Rectal smooth muscle tissue (tissue), 1 donor: ENCODE measurements at regions not wholly inside any gene's neighbourhood (a gene's known extent, or its start where the extent isn't known, plus 50 kb on each side); places are given as distances from the start of the nearest gene placed in this dataset.

Source experiments
- H3K27ac ChIP-seq: one replicate; pipeline ENCODE4 v1.7.0; 2013; ENCODE audit warnings: low read depth, low read length, inconsistent platforms
- H3K27me3 ChIP-seq: one replicate; pipeline ENCODE4 v1.7.0; 2013; ENCODE audit warnings: low read length; ENCODE audit not compliant: control insufficient read depth, insufficient read depth
- H3K36me3 ChIP-seq: one replicate; pipeline ENCODE4 v1.7.0; 2013; ENCODE audit warnings: low read length; ENCODE audit not compliant: control insufficient read depth, insufficient read depth
- H3K4me1 ChIP-seq: one replicate; pipeline ENCODE4 v1.7.0; 2013; ENCODE audit warnings: low read length; ENCODE audit not compliant: control insufficient read depth, insufficient read depth
- H3K4me3 ChIP-seq: one replicate; pipeline ENCODE4 v1.7.0; 2013; ENCODE audit warnings: low read length
- H3K9ac ChIP-seq: one replicate; pipeline ENCODE4 v1.7.0; 2013; ENCODE audit warnings: low read length

DNA sequence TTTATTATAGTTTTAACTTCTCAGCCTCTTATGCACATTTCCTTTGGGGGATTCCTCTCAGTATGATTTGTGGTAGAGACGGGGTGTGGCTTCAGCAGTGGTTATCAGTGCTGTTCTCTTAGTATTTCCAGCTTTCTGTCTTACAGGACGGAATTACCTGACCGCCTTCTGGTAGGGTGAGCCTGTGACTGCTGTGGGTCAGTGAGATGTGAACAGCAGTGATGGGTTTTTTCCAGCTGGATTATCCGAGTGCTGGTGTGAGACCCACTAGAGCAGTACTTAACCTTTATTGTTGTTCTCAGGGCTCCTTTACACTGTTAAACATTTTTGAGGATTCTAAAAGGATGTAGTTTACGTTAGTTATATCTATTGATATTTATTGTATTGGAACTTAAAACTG is 135.2 kb downstream of the SLIT2 start:
- Histone ChIP-seq H3K4me1 (peaks cover 3% of the 10 kb centered on the region), H3K9ac (no peak overlapping the region), H3K4me3 (no peak overlapping the region), H3K36me3 (no peaks in the 10 kb centered on the region), H3K27me3 (no peaks in the 10 kb centered on the region), H3K27ac (no peak overlapping the region)

DNA sequence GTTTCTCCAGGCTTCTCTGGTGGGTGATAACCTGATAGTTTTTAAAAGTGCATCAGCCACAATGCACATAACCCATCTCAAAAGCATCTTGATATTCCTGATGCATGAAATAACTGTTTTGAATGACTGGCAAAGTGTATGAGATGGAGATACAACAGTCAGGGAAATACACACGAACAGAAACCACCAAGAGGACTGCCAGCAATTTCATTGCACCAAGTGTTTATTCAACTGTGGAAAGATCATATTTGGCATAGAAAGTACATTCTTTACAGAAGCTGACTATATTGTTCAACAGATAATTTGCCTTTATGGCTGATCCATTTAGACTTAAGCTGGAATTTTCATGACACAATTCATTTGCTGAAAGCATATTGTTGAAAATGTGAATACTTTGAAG is 139.5 kb downstream of the SLIT2 start:
- H3K9ac ChIP-seq: no peak overlapping the region
- H3K36me3 ChIP-seq: no peaks in the 10 kb centered on the region
- H3K4me1 ChIP-seq: peaks cover 3% of the 10 kb centered on the region
- no peak overlapping the region for H3K4me3 ChIP-seq
- no peaks in the 10 kb centered on the region for H3K27me3 ChIP-seq
- H3K27ac ChIP-seq: no peak overlapping the region

- no peak overlapping the region for H3K4me3 ChIP-seq
- no peaks in the 10 kb centered on the region for H3K27me3 ChIP-seq
- no peak overlapping the region for H3K9ac ChIP-seq
These were observed 140.2 kb downstream of the SLIT2 start for GRCh38 chr4:20391912-20392311.

DNA sequence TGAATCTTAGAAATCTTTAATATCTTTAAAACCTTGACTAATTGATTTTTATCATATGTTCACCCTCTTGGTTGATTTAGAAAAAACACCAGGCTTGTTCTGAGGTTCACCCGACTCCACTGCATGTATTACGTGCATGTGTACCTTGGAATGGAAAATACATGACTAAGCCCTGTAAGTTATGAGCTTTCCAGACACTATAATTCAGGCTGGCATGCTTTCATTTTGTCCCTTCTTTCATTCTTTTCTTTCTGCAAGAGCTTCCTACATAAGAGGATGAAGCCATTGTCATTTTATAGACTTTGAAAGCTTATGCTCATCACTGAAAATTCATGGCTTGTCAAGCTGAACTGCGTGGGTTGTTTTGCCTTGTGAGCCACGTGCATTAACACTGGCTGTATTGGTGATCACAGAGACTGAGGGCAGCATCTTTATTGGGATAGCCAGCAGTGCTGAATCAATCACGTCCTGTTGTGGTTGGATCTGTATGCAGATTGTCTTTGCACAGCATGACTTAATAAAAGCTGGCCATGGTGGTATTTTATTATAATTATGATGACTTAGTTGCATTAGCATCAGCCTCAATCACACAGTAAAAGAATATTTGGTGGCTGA is 141.9 kb downstream of the SLIT2 start:
- Histone ChIP-seq H3K9ac (no peak overlapping the region), H3K4me1 (peaks cover 3% of the 10 kb centered on the region), H3K27ac (no peak overlapping the region), H3K4me3 (no peak overlapping the region), H3K36me3 (no peaks in the 10 kb centered on the region), H3K27me3 (no peaks in the 10 kb centered on the region)

More at GRCh38 chr4:20391912-20392311, 140.2 kb downstream of the SLIT2 start:
- no peak overlapping the region for H3K27ac ChIP-seq
- no peaks in the 10 kb centered on the region for H3K36me3 ChIP-seq
- H3K4me1 ChIP-seq: peaks cover 3% of the 10 kb centered on the region

GRCh38 chr4:20394512-20394911 is 142.8 kb downstream of the SLIT2 start:
- Histone ChIP-seq H3K9ac (no peak overlapping the region), H3K27me3 (no peaks in the 10 kb centered on the region), H3K27ac (no peak overlapping the region), H3K4me3 (no peak overlapping the region), H3K36me3 (no peaks in the 10 kb centered on the region), H3K4me1 (peaks cover 3% of the 10 kb centered on the region)

DNA sequence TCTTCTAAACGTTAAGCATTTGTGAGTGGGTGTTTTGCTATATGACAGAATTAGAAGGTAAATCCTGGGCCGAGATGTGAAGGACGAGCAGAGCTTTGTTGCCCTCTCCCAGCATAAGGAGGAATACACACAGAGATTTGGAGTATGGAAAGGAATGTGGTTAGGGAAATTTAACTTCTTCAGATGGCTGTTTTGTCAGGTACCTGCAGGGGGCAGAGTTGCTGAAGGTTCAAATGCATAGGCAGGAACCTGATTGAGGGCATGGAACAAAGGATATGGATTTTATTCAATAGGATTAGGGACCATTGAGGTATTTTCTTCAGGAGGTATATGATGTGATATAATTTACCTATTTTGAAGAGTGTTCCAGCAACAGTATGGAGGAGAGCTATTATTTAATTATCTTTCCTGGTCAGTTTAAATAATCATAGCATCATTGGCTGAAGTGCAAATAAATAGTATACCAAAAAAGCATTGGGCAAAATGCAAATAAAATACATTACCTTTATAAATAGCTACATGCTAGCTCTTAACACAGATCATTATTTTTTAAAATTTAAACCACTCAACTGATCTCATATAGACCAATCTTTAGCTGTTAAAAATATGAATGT is 143.6 kb downstream of the SLIT2 start:
- Histone ChIP-seq H3K27ac (no peak overlapping the region), H3K4me3 (no peak overlapping the region), H3K4me1 (peaks cover 3% of the 10 kb centered on the region), H3K9ac (no peak overlapping the region), H3K27me3 (no peaks in the 10 kb centered on the region), H3K36me3 (no peaks in the 10 kb centered on the region)

DNA sequence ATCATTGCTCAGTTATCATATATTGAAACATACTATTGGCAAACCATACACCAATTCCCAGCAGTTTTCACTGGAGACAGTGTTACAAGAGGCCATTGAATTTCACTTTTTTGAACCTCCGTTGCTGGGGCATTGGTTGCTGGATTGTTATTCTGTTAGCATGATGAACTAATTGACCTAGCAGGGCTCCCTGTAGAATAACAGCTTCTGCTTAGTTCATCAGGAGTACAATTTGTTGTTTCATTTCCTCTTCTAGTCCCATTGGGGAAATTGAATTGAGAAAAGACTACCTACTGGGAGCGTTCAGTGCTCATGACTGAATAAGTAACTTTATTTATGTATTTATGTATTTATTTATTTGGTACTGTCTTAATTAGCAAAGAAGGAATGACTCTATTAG is 151.6 kb downstream of the SLIT2 start:
- no peak overlapping the region for H3K9ac ChIP-seq
- no peak overlapping the region for H3K27ac ChIP-seq
- H3K4me3 ChIP-seq: no peak overlapping the region
- no peaks in the 10 kb centered on the region for H3K36me3 ChIP-seq
- no peaks in the 10 kb centered on the region for H3K27me3 ChIP-seq
- no peaks in the 10 kb centered on the region for H3K4me1 ChIP-seq

DNA sequence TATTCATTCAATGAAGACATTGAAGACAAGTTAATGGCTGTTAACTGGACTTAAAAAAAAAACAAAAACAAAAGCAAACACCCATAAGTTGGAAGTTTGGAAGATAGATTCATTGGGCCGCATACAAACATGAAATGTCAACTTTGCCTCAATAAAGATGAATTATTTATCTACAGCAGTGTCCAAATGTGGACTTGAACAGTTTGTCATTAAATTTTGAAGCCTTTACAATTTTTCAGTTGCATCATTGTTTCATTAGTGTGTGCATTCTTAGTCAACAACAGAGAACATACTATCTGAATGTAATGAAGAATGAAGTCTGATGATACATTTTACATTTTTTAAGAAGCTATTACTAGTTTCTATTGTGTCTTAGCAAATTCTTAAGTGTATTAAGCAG is 152.1 kb downstream of the SLIT2 start:
- no peak overlapping the region for H3K9ac ChIP-seq
- H3K27me3 ChIP-seq: no peaks in the 10 kb centered on the region
- no peaks in the 10 kb centered on the region for H3K4me1 ChIP-seq
- H3K36me3 ChIP-seq: no peaks in the 10 kb centered on the region
- no peak overlapping the region for H3K27ac ChIP-seq
- H3K4me3 ChIP-seq: no peak overlapping the region

DNA sequence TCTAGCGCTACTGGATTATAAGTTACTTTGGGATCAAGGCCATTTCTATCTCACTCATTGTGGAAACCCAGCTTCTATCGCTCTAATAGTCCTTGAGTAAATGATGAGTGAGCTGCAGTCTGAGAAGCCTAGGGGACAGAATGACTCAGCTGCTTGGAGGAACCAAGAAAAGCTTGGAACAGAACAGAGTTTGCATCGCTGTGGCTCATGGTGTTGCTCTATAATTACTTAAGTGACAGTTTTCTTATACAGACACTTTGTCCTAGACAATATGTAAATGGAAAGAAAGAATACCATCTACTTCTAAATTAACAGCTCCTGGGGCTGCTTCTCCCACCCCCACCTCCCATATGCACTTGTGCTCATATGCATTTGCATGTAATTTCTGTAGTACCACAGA is 156.9 kb downstream of the SLIT2 start:
- Histone ChIP-seq H3K4me3 (no peak overlapping the region), H3K27me3 (no peaks in the 10 kb centered on the region), H3K4me1 (no peaks in the 10 kb centered on the region), H3K9ac (no peak overlapping the region), H3K36me3 (no peaks in the 10 kb centered on the region), H3K27ac (no peak overlapping the region)

DNA sequence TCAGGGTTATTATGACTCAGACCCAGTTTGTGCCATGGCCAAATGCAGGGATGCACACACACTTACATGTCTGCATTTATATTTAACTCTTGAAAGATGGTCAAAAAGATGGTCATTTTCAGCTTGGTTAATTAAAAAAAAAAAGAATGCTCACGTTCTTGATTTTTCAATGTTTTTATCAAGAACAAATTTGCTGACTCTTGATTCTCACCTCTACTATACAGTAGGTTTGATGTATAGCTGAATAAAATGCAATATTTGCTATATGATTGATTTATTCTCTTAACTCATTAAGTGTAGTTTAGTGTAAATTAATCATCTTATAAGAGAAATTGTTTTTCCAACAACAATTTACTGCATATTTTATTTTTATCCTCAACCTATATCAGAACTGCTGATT is 160.4 kb downstream of the SLIT2 start:
- no peak overlapping the region for H3K9ac ChIP-seq
- H3K27me3 ChIP-seq: no peaks in the 10 kb centered on the region

DNA sequence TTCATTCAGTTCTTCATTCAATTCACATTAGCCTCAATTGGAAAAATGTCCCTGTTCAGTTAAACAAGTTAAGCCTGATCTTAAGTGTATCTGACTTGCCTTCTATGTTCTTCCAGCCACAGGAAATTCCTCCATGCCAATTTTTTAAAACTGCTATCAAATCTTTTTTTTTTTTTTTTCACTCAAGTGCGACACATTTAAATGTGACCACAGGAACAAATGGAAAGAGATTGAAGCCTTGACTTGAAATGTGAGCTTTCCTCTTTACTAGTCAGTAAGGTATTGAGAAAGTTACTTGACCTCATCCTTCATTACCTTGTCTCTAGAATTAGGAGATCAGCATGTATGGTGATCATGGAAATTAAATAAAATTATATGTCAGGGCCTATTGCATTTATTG is 165.1 kb downstream of the SLIT2 start:
- no peaks in the 10 kb centered on the region for H3K27me3 ChIP-seq
- H3K9ac ChIP-seq: no peak overlapping the region
- peaks cover 6% of the 10 kb centered on the region for H3K4me1 ChIP-seq
- no peaks in the 10 kb centered on the region for H3K36me3 ChIP-seq
- H3K27ac ChIP-seq: no peak overlapping the region
- H3K4me3 ChIP-seq: no peak overlapping the region

More for the DNA sequence above, 160.4 kb downstream of the SLIT2 start:
- H3K4me1 ChIP-seq: no peaks in the 10 kb centered on the region
- H3K27ac ChIP-seq: no peak overlapping the region
- H3K36me3 ChIP-seq: no peaks in the 10 kb centered on the region
- H3K4me3 ChIP-seq: no peak overlapping the region

DNA sequence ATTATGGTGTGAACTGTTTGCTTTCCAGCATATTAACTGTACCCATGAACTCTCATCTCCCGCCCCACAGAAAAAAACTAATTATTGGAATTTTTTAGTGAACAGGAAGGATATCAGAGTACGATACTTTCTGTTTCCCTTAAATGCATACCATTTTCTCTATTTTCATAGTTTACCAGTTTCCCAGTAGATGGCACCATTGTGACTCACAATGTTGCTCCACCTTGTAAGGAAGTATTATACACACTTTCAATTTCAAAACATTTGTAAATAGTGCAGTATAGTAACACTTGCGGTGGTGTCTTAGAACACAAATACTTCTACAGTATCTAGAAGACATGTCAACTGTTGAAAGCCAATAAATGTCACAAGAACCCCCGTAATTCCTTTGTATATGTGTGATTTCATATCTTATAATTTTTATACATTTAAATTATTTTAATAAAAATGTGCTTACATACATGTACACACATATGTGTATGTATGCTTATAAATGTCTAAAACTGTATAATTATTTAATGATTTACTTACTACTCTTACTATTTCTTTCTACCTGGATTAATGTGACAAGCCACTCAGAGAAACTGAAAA is 167.3 kb downstream of the SLIT2 start:
- no peaks in the 10 kb centered on the region for H3K36me3 ChIP-seq
- peaks cover 6% of the 10 kb centered on the region for H3K4me1 ChIP-seq
- H3K27me3 ChIP-seq: no peaks in the 10 kb centered on the region
- no peak overlapping the region for H3K27ac ChIP-seq
- peak overlapping the region; percentile 38 for H3K4me3 ChIP-seq
- H3K9ac ChIP-seq: no peak overlapping the region
